ENCODE measurements at regions not wholly inside any gene's neighbourhood (a gene's known extent, or its start where the extent isn't known, plus 50 kb on each side); places are given as distances from the start of the nearest gene placed in this dataset.
A peak's percentile ranks its signal among the peaks of the same experiment; 100 is the strongest.

GRCh38 chrX:4844376-4844775, 1130.9 kb upstream of the PRKX start:
- ATAC-seq: no peak

- ATAC-seq: no peak
These were observed 1127.8 kb upstream of the PRKX start for GRCh38 chrX:4841216-4841745.

- no peak for ATAC-seq
These were observed 1118.1 kb upstream of the PRKX start for GRCh38 chrX:4831574-4831973.

- no peak for ATAC-seq
These were observed 1117.6 kb upstream of the PRKX start for GRCh38 chrX:4830880-4831557.

GRCh38 chrX:4825550-4825949, 1112.1 kb upstream of the PRKX start:
- no peak for ATAC-seq

GRCh38 chrX:4809571-4809970, 1096.1 kb upstream of the PRKX start:
- no peak for ATAC-seq

GRCh38 chrX:4805502-4805901, 1092.1 kb upstream of the PRKX start:
- ATAC-seq: no peak

GRCh38 chrX:4800756-4801155, 1087.3 kb upstream of the PRKX start:
- ATAC-seq: no peak

GRCh38 chrX:4787971-4788370, 1074.5 kb upstream of the PRKX start:
- ATAC-seq: no peak

GRCh38 chrX:4764888-4765287, 1051.4 kb upstream of the PRKX start:
- no peak for ATAC-seq

- no peak for ATAC-seq
These were observed 1048.7 kb upstream of the PRKX start for GRCh38 chrX:4762196-4762595.

- no peak for ATAC-seq
These were observed 1041.6 kb upstream of the PRKX start for GRCh38 chrX:4754878-4755604.

- ATAC-seq: no peak
These were observed 1027.6 kb upstream of the PRKX start for GRCh38 chrX:4741024-4741423.

GRCh38 chrX:4735299-4735698, 1021.9 kb upstream of the PRKX start:
- ATAC-seq: no peak

GRCh38 chrX:4710618-4711433, 997.4 kb upstream of the PRKX start:
- ATAC-seq: no peak

GRCh38 chrX:4708970-4709760, 995.7 kb upstream of the PRKX start:
- ATAC-seq: no peak

GRCh38 chrX:4706961-4707360, 993.5 kb upstream of the PRKX start:
- no peak for ATAC-seq

GRCh38 chrX:4690521-4690920, 977.1 kb upstream of the PRKX start:
- no peak for ATAC-seq

- no peak for ATAC-seq
These were observed 969.2 kb upstream of the PRKX start for GRCh38 chrX:4682636-4683035.

- ATAC-seq: no peak
These were observed 962.3 kb upstream of the PRKX start for GRCh38 chrX:4675686-4676300.

GRCh38 chrX:4674028-4674782, 960.8 kb upstream of the PRKX start:
- peak; percentile 61 for ATAC-seq
